ENCODE measurements at regions not wholly inside any gene's neighbourhood (a gene's known extent, or its start where the extent isn't known, plus 50 kb on each side); places are given as distances from the start of the nearest gene placed in this dataset.

DNA sequence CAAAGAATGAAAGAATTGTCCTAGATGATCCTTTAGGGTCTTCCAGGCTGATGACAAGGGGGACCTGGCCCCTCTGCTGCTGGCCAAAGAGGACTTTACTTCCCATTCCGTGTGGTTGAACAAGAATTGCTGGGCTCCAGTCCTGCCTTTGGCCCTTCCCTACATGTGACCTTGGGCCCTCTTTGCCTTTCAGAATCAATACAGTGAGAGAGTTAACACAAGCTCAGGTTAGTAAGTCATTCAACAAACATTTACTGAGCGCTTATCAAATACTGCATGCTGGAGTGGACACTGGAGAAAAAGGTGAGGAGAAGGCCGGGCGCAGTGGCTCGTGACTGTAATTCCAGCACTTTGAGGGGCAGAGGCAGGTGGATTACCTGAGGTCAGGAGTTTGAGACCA is 113.1 kb downstream of the C9orf50 start:
- TF ChIP-seq YY1 (IDR thresholded peaks at IDR 0.05; ENCODE audit: insufficient read depth, insufficient read length) = no peak
- TF ChIP-seq SUZ12 (IDR thresholded peaks at IDR 0.05; ENCODE audit: extremely low read depth, insufficient read depth, insufficient read length) = no peak
- TF ChIP-seq ZNF274 (IDR thresholded peaks at IDR 0.05; ENCODE audit: low read depth, low read length) = no peak
